RWPE1 (cell line): ENCODE measurements at regions not wholly inside any gene's neighbourhood (a gene's known extent, or its start where the extent isn't known, plus 50 kb on each side); places are given as distances from the start of the nearest gene placed in this dataset.
"Not testable (repeated sequence)": the region's sequence is repeated elsewhere in the genome, so short reads cannot be mapped to it uniquely, and the experiment has no call there.

Experiments used
- CTCF ChIA-PET: fragments of 350-600 bp; sonication (Branson Sonifier 250); formaldehyde crosslinking; extraction: SDS; loops from one replicate; lab custom pipeline; 2021; lab: Yijun Ruan, JAX
- POLR2A ChIA-PET: fragments of 400-600 bp; formaldehyde crosslinking; extraction: SDS; loops from one replicate; lab custom pipeline; 2020; ENCODE audit warnings: antibody characterized with exemption; ENCODE audit not compliant: low non-redundant PET; lab: Yijun Ruan, JAX
- DNase-seq: peaks from one replicate; pipeline ENCODE4 v3.0.0; 2012; ENCODE audit warnings: low spot score
- H3K27ac ChIP-seq: fragments of 450-650 bp; 2 replicates; pipeline ENCODE4 v1.5.1; 2017
- CTCF ChIP-seq: fragments of 450-650 bp; conservative IDR thresholded peaks from 2 replicates; pipeline ENCODE4 v1.5.1; 2017; ENCODE audit warnings: low read depth, mild to moderate bottlenecking

- no peak overlapping the region for H3K27ac ChIP-seq
- ChIA-PET CTCF (interaction anchor here (0.6 kb wide), 1 partner anchor 84 kb away, joined by 4 read pairs; no protein-coding TSS in a partner anchor), POLR2A (no interaction called here)
- no peak for DNase-seq
- TF ChIP-seq CTCF, result no peak
Observed at GRCh38 chr15:46960581-46960980, 756.7 kb upstream of the SEMA6D start.

- H3K27ac ChIP-seq, result no peak overlapping the region
- no peak for DNase-seq
- ChIA-PET CTCF (no interaction called here), POLR2A (no interaction called here)
- no peak for TF ChIP-seq CTCF
Observed at GRCh38 chr15:46961795-46962194, 755.5 kb upstream of the SEMA6D start.

- CTCF ChIA-PET, H3K27ac ChIP-seq, POLR2A ChIA-PET, DNase-seq: not testable (repeated sequence)
Observed at GRCh38 chr15:46988055-46988454, 729.2 kb upstream of the SEMA6D start.

- ChIA-PET CTCF (no interaction called here), POLR2A (no interaction called here)
- no peak for TF ChIP-seq CTCF
- DNase-seq, result no peak
- H3K27ac ChIP-seq, result no peak overlapping the region
Observed at GRCh38 chr15:46996359-46996758, 720.9 kb upstream of the SEMA6D start.

- no peak for TF ChIP-seq CTCF
- H3K27ac ChIP-seq, result no peak overlapping the region
- no peak for DNase-seq
- POLR2A ChIA-PET, result no interaction called here
- CTCF ChIA-PET, result no interaction called here
Observed at GRCh38 chr15:46997501-46997900, 719.8 kb upstream of the SEMA6D start.

GRCh38 chr15:47003568-47003967 is 713.7 kb upstream of the SEMA6D start:
- CTCF ChIA-PET, result no interaction called here

GRCh38 chr15:47013446-47013845 is 703.9 kb upstream of the SEMA6D start:
- no peak for TF ChIP-seq CTCF
- no peak for DNase-seq
- CTCF ChIA-PET, result no interaction called here
- POLR2A ChIA-PET, result no interaction called here
- H3K27ac ChIP-seq, result no peak overlapping the region

More at GRCh38 chr15:47003568-47003967, 713.7 kb upstream of the SEMA6D start:
- no peak for TF ChIP-seq CTCF
- POLR2A ChIA-PET, result no interaction called here
- H3K27ac ChIP-seq, result no peak overlapping the region
- no peak for DNase-seq
